ENCODE measurements at regions not wholly inside any gene's neighbourhood (a gene's known extent, or its start where the extent isn't known, plus 50 kb on each side); places are given as distances from the start of the nearest gene placed in this dataset.
"Not testable (repeated sequence)": the region's sequence is repeated elsewhere in the genome, so short reads cannot be mapped to it uniquely, and the experiment has no call there.

- Mint-ChIP-seq H3K36me3 (no peaks in the 10 kb centered on the region), H3K4me1 (no peaks in the 10 kb centered on the region), H3K4me3 (no peak overlapping the region), H3K27me3 (peaks cover 0 to 4% (median 0%) of the 10 kb centered on the region in 3 donors), H3K27ac (no peak overlapping the region), H3K9me3 (peaks cover 0 to 33% (median 6%) of the 10 kb centered on the region in 7 donors)
- DNase-seq = no peak
- no peak for ATAC-seq (ENCODE audit: low read depth in 2 of 2)
Observed at GRCh38 chr2:226093364-226093763, 693.9 kb downstream of the NYAP2 start.

GRCh38 chr2:226088366-226088674, 688.8 kb downstream of the NYAP2 start:
- H3K27ac Mint-ChIP-seq = no peak overlapping the region

GRCh38 chr2:226087505-226088365, 688.2 kb downstream of the NYAP2 start:
- no peak overlapping the region for H3K4me3 Mint-ChIP-seq
- H3K36me3 Mint-ChIP-seq = no peaks in the 10 kb centered on the region
- no peak overlapping the region for H3K27ac Mint-ChIP-seq
- H3K9me3 Mint-ChIP-seq = peaks cover 0 to 13% (median 2%) of the 10 kb centered on the region in 7 donors
- peaks cover 0 to 4% (median 0%) of the 10 kb centered on the region in 3 donors for H3K27me3 Mint-ChIP-seq
- H3K4me1 Mint-ChIP-seq = no peaks in the 10 kb centered on the region
- DNase-seq = no peak
- ATAC-seq (ENCODE audit: low read depth in 2 of 2) = no peak

More at GRCh38 chr2:226088366-226088674, 688.8 kb downstream of the NYAP2 start:
- Mint-ChIP-seq H3K36me3 (no peaks in the 10 kb centered on the region), H3K4me3 (no peak overlapping the region), H3K27me3 (peaks cover 0 to 4% (median 0%) of the 10 kb centered on the region in 3 donors), H3K9me3 (peaks cover 0 to 19% (median 2%) of the 10 kb centered on the region in 7 donors), H3K4me1 (no peaks in the 10 kb centered on the region)
- ATAC-seq (ENCODE audit: low read depth in 2 of 2) (no peak), DNase-seq (no peak)

GRCh38 chr2:226087051-226087450, 687.5 kb downstream of the NYAP2 start:
- H3K4me1 Mint-ChIP-seq = no peaks in the 10 kb centered on the region
- H3K27ac Mint-ChIP-seq = no peak overlapping the region
- no peaks in the 10 kb centered on the region for H3K36me3 Mint-ChIP-seq
- DNase-seq (no peak), ATAC-seq (ENCODE audit: low read depth in 2 of 2) (no peak)
- H3K9me3 Mint-ChIP-seq = peaks cover 0 to 7% (median 0%) of the 10 kb centered on the region in 7 donors
- H3K4me3 Mint-ChIP-seq = no peak overlapping the region
- peaks cover 0 to 4% (median 0%) of the 10 kb centered on the region in 3 donors for H3K27me3 Mint-ChIP-seq

- H3K4me3 Mint-ChIP-seq = no peak overlapping the region
- ATAC-seq (ENCODE audit: low read depth in 2 of 2) = no peak
- H3K4me1 Mint-ChIP-seq = no peaks in the 10 kb centered on the region
- peak overlapping the region in 1 of 6 donors; percentile 56 for H3K27ac Mint-ChIP-seq
- no peak for DNase-seq
- H3K27me3 Mint-ChIP-seq = peaks cover 0 to 3% (median 0%) of the 10 kb centered on the region in 3 donors
- peaks cover 0 to 7% (median 0%) of the 10 kb centered on the region in 7 donors for H3K9me3 Mint-ChIP-seq
- H3K36me3 Mint-ChIP-seq = no peaks in the 10 kb centered on the region
Observed at GRCh38 chr2:226086190-226086589, 686.7 kb downstream of the NYAP2 start.

- H3K9me3 Mint-ChIP-seq; H3K27me3 Mint-ChIP-seq; H3K36me3 Mint-ChIP-seq; H3K27ac Mint-ChIP-seq; ATAC-seq (ENCODE audit: low read depth in 2 of 2); H3K4me1 Mint-ChIP-seq; H3K4me3 Mint-ChIP-seq; DNase-seq: not testable (repeated sequence)
Observed at GRCh38 chr2:226085425-226085824, 685.9 kb downstream of the NYAP2 start.

GRCh38 chr2:226080334-226080733, 680.8 kb downstream of the NYAP2 start:
- Mint-ChIP-seq H3K27me3 (no peaks in the 10 kb centered on the region), H3K4me3 (no peak overlapping the region), H3K9me3 (peaks cover 0 to 5% (median 0%) of the 10 kb centered on the region in 7 donors), H3K4me1 (no peaks in the 10 kb centered on the region), H3K36me3 (no peaks in the 10 kb centered on the region), H3K27ac (no peak overlapping the region)
- ATAC-seq (ENCODE audit: low read depth in 2 of 2) (no peak), DNase-seq (no peak)

- Mint-ChIP-seq H3K4me3 (no peak overlapping the region), H3K27me3 (no peaks in the 10 kb centered on the region), H3K9me3 (peaks cover 0 to 2% (median 0%) of the 10 kb centered on the region in 7 donors), H3K36me3 (no peaks in the 10 kb centered on the region), H3K4me1 (no peaks in the 10 kb centered on the region), H3K27ac (no peak overlapping the region)
- ATAC-seq (ENCODE audit: low read depth in 2 of 2) = no peak
- no peak for DNase-seq
Observed at GRCh38 chr2:226079671-226080181, 680.2 kb downstream of the NYAP2 start.

GRCh38 chr2:226079196-226079595, 679.7 kb downstream of the NYAP2 start:
- DNase-seq (no peak), ATAC-seq (ENCODE audit: low read depth in 2 of 2) (no peak)
- Mint-ChIP-seq H3K9me3 (peaks cover 0 to 2% (median 0%) of the 10 kb centered on the region in 7 donors), H3K4me3 (no peak overlapping the region), H3K27me3 (no peaks in the 10 kb centered on the region), H3K36me3 (no peaks in the 10 kb centered on the region), H3K4me1 (no peaks in the 10 kb centered on the region), H3K27ac (no peak overlapping the region)

GRCh38 chr2:226078666-226079065, 679.2 kb downstream of the NYAP2 start:
- Mint-ChIP-seq H3K27ac (no peak overlapping the region), H3K4me3 (no peak overlapping the region), H3K4me1 (no peaks in the 10 kb centered on the region), H3K27me3 (no peaks in the 10 kb centered on the region), H3K36me3 (no peaks in the 10 kb centered on the region), H3K9me3 (peaks cover 0 to 2% (median 0%) of the 10 kb centered on the region in 7 donors)
- no peak for DNase-seq
- no peak for ATAC-seq (ENCODE audit: low read depth in 2 of 2)

- H3K9me3 Mint-ChIP-seq = peaks cover 0 to 2% (median 0%) of the 10 kb centered on the region in 7 donors
- no peak overlapping the region for H3K27ac Mint-ChIP-seq
- no peak for DNase-seq
- no peak overlapping the region for H3K4me3 Mint-ChIP-seq
- no peak for ATAC-seq (ENCODE audit: low read depth in 2 of 2)
- H3K4me1 Mint-ChIP-seq = no peaks in the 10 kb centered on the region
- no peaks in the 10 kb centered on the region for H3K27me3 Mint-ChIP-seq
- H3K36me3 Mint-ChIP-seq = no peaks in the 10 kb centered on the region
Observed at GRCh38 chr2:226077841-226078240, 678.3 kb downstream of the NYAP2 start.

GRCh38 chr2:226077031-226077430, 677.5 kb downstream of the NYAP2 start:
- H3K27me3 Mint-ChIP-seq = no peaks in the 10 kb centered on the region
- no peak for DNase-seq
- H3K9me3 Mint-ChIP-seq = peaks cover 0 to 2% (median 0%) of the 10 kb centered on the region in 7 donors
- no peak overlapping the region for H3K27ac Mint-ChIP-seq
- no peaks in the 10 kb centered on the region for H3K4me1 Mint-ChIP-seq
- H3K36me3 Mint-ChIP-seq = no peaks in the 10 kb centered on the region
- no peak for ATAC-seq (ENCODE audit: low read depth in 2 of 2)
- H3K4me3 Mint-ChIP-seq = no peak overlapping the region

GRCh38 chr2:226076529-226076928, 677.0 kb downstream of the NYAP2 start:
- ATAC-seq (ENCODE audit: low read depth in 2 of 2) (no peak), DNase-seq (no peak)
- H3K4me1 Mint-ChIP-seq = no peaks in the 10 kb centered on the region
- H3K9me3 Mint-ChIP-seq = peaks cover 0 to 2% (median 0%) of the 10 kb centered on the region in 7 donors
- no peak overlapping the region for H3K4me3 Mint-ChIP-seq
- H3K27ac Mint-ChIP-seq = no peak overlapping the region
- no peaks in the 10 kb centered on the region for H3K36me3 Mint-ChIP-seq
- no peaks in the 10 kb centered on the region for H3K27me3 Mint-ChIP-seq

GRCh38 chr2:226074391-226074790, 674.9 kb downstream of the NYAP2 start:
- ATAC-seq (ENCODE audit: low read depth in 2 of 2) (no peak), DNase-seq (no peak)
- H3K4me3 Mint-ChIP-seq = no peak overlapping the region
- no peaks in the 10 kb centered on the region for H3K36me3 Mint-ChIP-seq
- no peak overlapping the region for H3K27ac Mint-ChIP-seq
- H3K9me3 Mint-ChIP-seq = peaks cover 0 to 4% (median 0%) of the 10 kb centered on the region in 7 donors
- H3K27me3 Mint-ChIP-seq = no peaks in the 10 kb centered on the region
- no peaks in the 10 kb centered on the region for H3K4me1 Mint-ChIP-seq

Data from naive B cell (primary cell).